Neural cell (in vitro differentiated cells): ENCODE measurements at regions not wholly inside any gene's neighbourhood (a gene's known extent, or its start where the extent isn't known, plus 50 kb on each side); places are given as distances from the start of the nearest gene placed in this dataset.

Experiments
- CTCF ChIP-seq: fragments of 450-650 bp; IDR thresholded peaks from 2 replicates; pipeline ENCODE4 v1.5.1; 2014; ENCODE audit warnings: antibody characterized with exemption, mild to moderate bottlenecking, moderate library complexity; ENCODE audit not compliant: poor library complexity, severe bottlenecking
- EP300 ChIP-seq: fragments of 450-650 bp; conservative IDR thresholded peaks from 2 replicates; pipeline ENCODE4 v1.6.1; 2014; ENCODE audit warnings: antibody characterized with exemption, mild to moderate bottlenecking, moderate library complexity; ENCODE audit not compliant: poor library complexity, severe bottlenecking
- TAF1 ChIP-seq: IDR thresholded peaks from 2 replicates; pipeline ENCODE4 v1.6.1; 2012; ENCODE audit warnings: low read depth

GRCh38 chr18:56003720-56004088 is 415.7 kb upstream of the TCF4 start:
- TF ChIP-seq CTCF: no peak
- TF ChIP-seq TAF1: no peak
- no peak for TF ChIP-seq EP300
